Ascending aorta (tissue), 2 donors: ENCODE measurements at regions not wholly inside any gene's neighbourhood (a gene's known extent, or its start where the extent isn't known, plus 50 kb on each side); places are given as distances from the start of the nearest gene placed in this dataset.

Source experiments
- DNase-seq, 2 donors: peaks; one replicate each; pipeline ENCODE4 v3.0.0-alpha.2; 2019; ENCODE audit warnings: low spot score in 2 of 2
- H3K27ac ChIP-seq, 2 donors: fragments of 200-600 bp; sonication (generic); one replicate each; pipeline ENCODE4 v1.5.1; 2016 to 2017; ENCODE audit warnings: mild to moderate bottlenecking in 1 of 2
- H3K27me3 ChIP-seq: fragments of 200-600 bp; sonication (generic); one replicate; pipeline ENCODE4 v1.5.1; 2017
- H3K36me3 ChIP-seq, 2 donors: fragments of 200-600 bp; sonication (generic); one replicate each; pipeline ENCODE4 v1.5.1; 2016
- H3K4me1 ChIP-seq, 2 donors: fragments of 200-600 bp; sonication (generic); one replicate each; pipeline ENCODE4 v1.5.1; 2016 to 2017; ENCODE audit warnings: mild to moderate bottlenecking in 1 of 2
- H3K4me3 ChIP-seq, 2 donors: fragments of 200-600 bp; sonication (generic); one replicate each; pipeline ENCODE4 v1.5.1; 2016 to 2017; ENCODE audit warnings: mild to moderate bottlenecking in 1 of 2
- H3K9me3 ChIP-seq, 2 donors: fragments of 200-600 bp; sonication (generic); one replicate each; pipeline ENCODE4 v1.5.1; 2016
- intact Hi-C: fragments of 100-400 bp; cut with DNase I; formaldehyde crosslinking; loops from one replicate; pipeline ENCODE4 v1.15.1; 2023
- TF ChIP-seq, protein P1 (sequence below), 3 experiments: fragments of 200-600 bp in 2 of 3; fragments of 450-650 bp in 1 of 3; sonication (generic) in 2 of 3; IDR thresholded peaks; one replicate each; pipeline ENCODE4 v1.5.1; 2016 to 2019; ENCODE audit warnings: antibody characterized with exemption in 3 of 3, mild to moderate bottlenecking in 1 of 3, moderate library complexity in 1 of 3

DNA sequence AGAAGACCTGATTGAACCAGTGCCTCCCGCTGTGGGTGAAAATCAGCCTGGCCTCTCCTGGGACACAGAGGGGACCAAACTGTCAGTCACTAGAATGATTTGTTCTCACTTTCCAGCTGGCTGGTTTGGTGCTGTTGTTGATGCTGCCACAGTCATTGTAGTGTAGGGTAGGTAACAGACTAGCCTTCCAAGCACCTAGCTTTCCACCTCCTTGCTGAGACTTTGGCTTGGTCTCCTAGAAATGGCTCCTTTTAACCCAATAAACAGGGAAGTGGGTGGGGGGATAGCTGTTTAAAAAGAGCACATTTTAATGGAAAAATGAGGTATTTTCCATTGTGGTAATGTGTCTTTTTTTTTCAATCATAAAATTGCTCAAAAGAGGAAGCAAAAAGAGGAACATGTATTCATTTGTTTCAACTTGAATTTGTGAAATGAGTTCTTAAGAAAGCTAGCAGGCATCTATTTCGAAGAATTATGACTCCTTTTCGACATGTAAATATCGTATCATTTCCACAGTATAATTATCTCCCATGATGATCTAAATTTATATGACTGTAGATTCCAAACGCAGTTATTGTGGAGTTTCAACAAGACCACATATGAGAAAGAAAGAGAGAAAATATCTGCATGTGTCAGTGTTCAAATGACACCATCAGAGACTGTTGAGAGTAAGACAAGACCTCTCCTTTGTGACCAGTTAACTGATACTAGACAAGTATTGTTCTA, 190.1 kb downstream of the HLX start:
- no peak for DNase-seq
- H3K27ac ChIP-seq, result no peak overlapping the region
- no peaks in the 10 kb centered on the region for H3K27me3 ChIP-seq
- TF ChIP-seq, protein P1, sequence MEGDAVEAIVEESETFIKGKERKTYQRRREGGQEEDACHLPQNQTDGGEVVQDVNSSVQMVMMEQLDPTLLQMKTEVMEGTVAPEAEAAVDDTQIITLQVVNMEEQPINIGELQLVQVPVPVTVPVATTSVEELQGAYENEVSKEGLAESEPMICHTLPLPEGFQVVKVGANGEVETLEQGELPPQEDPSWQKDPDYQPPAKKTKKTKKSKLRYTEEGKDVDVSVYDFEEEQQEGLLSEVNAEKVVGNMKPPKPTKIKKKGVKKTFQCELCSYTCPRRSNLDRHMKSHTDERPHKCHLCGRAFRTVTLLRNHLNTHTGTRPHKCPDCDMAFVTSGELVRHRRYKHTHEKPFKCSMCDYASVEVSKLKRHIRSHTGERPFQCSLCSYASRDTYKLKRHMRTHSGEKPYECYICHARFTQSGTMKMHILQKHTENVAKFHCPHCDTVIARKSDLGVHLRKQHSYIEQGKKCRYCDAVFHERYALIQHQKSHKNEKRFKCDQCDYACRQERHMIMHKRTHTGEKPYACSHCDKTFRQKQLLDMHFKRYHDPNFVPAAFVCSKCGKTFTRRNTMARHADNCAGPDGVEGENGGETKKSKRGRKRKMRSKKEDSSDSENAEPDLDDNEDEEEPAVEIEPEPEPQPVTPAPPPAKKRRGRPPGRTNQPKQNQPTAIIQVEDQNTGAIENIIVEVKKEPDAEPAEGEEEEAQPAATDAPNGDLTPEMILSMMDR (IDR thresholded peaks at IDR 0.05), result no peak
- no peaks in the 10 kb centered on the region for H3K4me1 ChIP-seq
- no peaks in the 10 kb centered on the region for H3K36me3 ChIP-seq
- H3K4me3 ChIP-seq, result no peak overlapping the region
- intact Hi-C loops, result no loop called here
- no peaks in the 10 kb centered on the region for H3K9me3 ChIP-seq

DNA sequence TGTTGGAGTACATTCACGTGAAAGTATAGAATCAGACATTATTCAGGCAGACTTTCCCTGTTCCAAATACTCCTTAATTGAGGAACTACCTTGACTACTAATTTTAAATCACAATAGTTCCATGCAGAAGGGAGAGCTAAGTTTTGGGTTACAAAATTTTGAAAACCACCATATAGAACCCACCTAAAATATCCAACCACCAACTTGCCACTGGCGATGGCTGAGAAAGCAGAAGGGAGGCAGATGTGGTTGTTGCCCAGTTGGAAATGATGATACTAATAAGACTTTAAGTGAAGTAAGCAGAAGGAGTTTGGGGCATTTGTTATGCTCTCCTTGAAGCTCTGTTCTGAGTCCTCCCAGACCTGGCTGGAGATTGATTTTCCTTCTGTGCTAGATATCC, 190.7 kb downstream of the HLX start:
- Histone ChIP-seq H3K36me3 (no peaks in the 10 kb centered on the region), H3K4me1 (no peaks in the 10 kb centered on the region), H3K27me3 (no peaks in the 10 kb centered on the region), H3K4me3 (no peak overlapping the region), H3K27ac (no peak overlapping the region), H3K9me3 (no peaks in the 10 kb centered on the region)
- TF ChIP-seq, protein P1 (IDR thresholded peaks at IDR 0.05), result no peak
- DNase-seq, result no peak
- intact Hi-C loops, result no loop called here

DNA sequence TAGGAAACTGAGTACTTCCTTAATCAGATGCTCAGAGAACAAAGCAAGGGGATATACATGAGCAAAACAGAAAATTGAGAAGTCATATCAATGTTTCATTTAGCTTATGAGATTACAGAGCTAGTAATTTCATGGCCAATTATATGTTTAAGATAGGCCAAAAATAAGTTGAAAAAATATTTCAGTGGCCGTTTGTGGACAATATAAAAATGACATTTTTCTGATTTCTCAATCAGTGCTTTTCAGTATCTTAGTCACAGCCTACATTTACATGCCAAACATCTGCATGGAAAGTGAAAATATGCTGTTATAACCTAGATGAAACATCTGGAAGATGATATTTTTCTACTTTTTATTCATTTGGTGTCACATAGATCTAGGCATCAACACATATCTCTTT, 192.5 kb downstream of the HLX start:
- intact Hi-C loops, result no loop called here
- H3K27me3 ChIP-seq, result no peaks in the 10 kb centered on the region

DNA sequence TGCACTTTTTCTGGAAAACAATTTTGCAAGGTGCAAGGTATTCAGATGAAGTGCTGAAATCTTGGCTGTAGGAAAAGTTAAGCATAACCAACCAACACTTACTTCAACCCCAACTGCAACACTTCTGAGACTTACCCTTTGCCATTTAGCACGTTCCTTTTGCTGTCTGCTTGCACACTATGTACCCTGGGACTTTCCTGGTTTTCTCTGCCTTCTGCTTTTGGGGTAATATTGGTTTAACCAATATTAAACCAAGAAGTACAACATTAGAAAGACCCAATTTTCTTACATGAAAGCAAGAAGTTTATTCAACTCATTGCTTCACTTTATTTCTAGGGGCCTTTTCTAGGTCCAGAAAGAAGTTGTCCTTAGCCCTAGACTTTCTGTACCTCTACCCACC, 193.0 kb downstream of the HLX start:
- intact Hi-C loops, result no loop called here
- no peak overlapping the region for H3K4me3 ChIP-seq
- TF ChIP-seq, protein P1 (IDR thresholded peaks at IDR 0.05), result no peak
- no peak overlapping the region for H3K27ac ChIP-seq
- no peaks in the 10 kb centered on the region for H3K27me3 ChIP-seq
- no peaks in the 10 kb centered on the region for H3K4me1 ChIP-seq
- H3K9me3 ChIP-seq, result no peaks in the 10 kb centered on the region
- no peak for DNase-seq
- no peaks in the 10 kb centered on the region for H3K36me3 ChIP-seq

More for the DNA sequence above, 192.5 kb downstream of the HLX start:
- Histone ChIP-seq H3K4me3 (no peak overlapping the region), H3K27ac (no peak overlapping the region), H3K4me1 (no peaks in the 10 kb centered on the region), H3K36me3 (no peaks in the 10 kb centered on the region), H3K9me3 (no peaks in the 10 kb centered on the region)
- TF ChIP-seq, protein P1 (IDR thresholded peaks at IDR 0.05), result no peak
- DNase-seq, result no peak

DNA sequence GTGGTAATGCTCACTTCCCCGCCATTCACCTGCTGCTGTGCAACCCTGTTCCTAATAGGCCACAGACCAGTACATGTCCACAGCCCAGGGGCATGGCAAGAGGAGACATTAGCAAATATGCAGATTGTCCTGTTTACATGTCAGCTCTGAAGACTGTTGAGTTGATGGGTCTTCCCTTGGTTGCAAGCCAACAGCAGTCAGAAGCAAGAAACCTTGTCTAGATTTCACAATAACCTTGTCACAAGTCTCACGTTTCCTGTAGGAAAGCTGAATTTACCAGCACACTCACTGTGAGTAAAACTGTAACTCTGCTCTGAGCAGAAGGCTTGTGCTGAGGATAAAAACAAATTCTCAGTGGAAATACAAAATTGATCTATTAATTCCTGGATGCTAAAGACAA, 195.1 kb downstream of the HLX start:
- Histone ChIP-seq H3K9me3 (no peaks in the 10 kb centered on the region), H3K4me1 (peaks cover 0 to 3% of the 10 kb centered on the region in 2 donors), H3K27me3 (no peaks in the 10 kb centered on the region), H3K27ac (no peak overlapping the region), H3K36me3 (no peaks in the 10 kb centered on the region), H3K4me3 (no peak overlapping the region)
- DNase-seq, result no peak
- TF ChIP-seq, protein P1 (IDR thresholded peaks at IDR 0.05), result no peak
- intact Hi-C loops, result no loop called here

DNA sequence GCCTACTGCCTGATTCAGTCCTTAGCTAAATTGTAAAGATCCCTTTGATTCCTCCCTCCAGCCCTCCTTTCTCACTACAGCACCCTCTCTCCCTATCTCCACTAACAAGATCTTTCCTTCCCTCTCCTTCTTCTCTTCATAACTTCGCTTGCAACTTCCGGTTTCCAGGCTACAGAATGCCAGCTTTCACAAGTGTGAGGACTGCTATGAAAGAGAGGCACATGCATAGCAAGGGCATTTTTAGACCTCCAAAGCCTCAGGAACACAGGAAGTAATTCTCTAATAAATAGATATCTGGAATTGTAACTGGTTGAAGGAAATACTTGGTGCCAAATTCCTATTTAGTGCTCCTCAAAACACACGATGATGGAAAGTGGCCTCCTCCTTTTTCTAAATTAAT, 196.7 kb downstream of the HLX start:
- no peak overlapping the region for H3K27ac ChIP-seq
- peaks cover 0 to 3% of the 10 kb centered on the region in 2 donors for H3K4me1 ChIP-seq
- H3K4me3 ChIP-seq, result no peak overlapping the region
- no peak for DNase-seq
- TF ChIP-seq, protein P1 (IDR thresholded peaks at IDR 0.05), result no peak
- no peaks in the 10 kb centered on the region for H3K36me3 ChIP-seq
- no peaks in the 10 kb centered on the region for H3K27me3 ChIP-seq
- H3K9me3 ChIP-seq, result no peaks in the 10 kb centered on the region
- intact Hi-C loops, result no loop called here
